Activated effector memory CD4-positive, alpha-beta T cell treated with Interleukin-2 at 50 U/mL for 16 hours (primary cell): ENCODE measurements at regions not wholly inside any gene's neighbourhood (a gene's known extent, or its start where the extent isn't known, plus 50 kb on each side); places are given as distances from the start of the nearest gene placed in this dataset.
A peak's percentile ranks its signal among the peaks of the same experiment; 100 is the strongest.

Experiments
- DNase-seq: peaks from one replicate; pipeline ENCODE4 v3.0.0-alpha.2; 2020

- no peak for DNase-seq
Observed at GRCh38 chr10:110399106-110399964, 94.6 kb upstream of the SMNDC1 start.

GRCh38 chr10:110399965-110400933, 95.5 kb upstream of the SMNDC1 start:
- DNase-seq = no peak

GRCh38 chr10:110401401-110402076, 96.2 kb upstream of the DUSP5 start:
- no peak for DNase-seq

- no peak for DNase-seq
Observed at GRCh38 chr10:110402077-110402416, 95.7 kb upstream of the DUSP5 start.

GRCh38 chr10:110403593-110403992, 94.1 kb upstream of the DUSP5 start:
- no peak for DNase-seq

- no peak for DNase-seq
Observed at GRCh38 chr10:110404413-110404812, 93.3 kb upstream of the DUSP5 start.

- no peak for DNase-seq
Observed at GRCh38 chr10:110404825-110405224, 92.9 kb upstream of the DUSP5 start.

- no peak for DNase-seq
Observed at GRCh38 chr10:110405380-110405779, 92.3 kb upstream of the DUSP5 start.

- DNase-seq = no peak
Observed at GRCh38 chr10:110407301-110408170, 90.2 kb upstream of the DUSP5 start.

- no peak for DNase-seq
Observed at GRCh38 chr10:110408203-110408871, 89.4 kb upstream of the DUSP5 start.

- DNase-seq = no peak
Observed at GRCh38 chr10:110408943-110409342, 88.8 kb upstream of the DUSP5 start.

GRCh38 chr10:110409488-110409887, 88.2 kb upstream of the DUSP5 start:
- no peak for DNase-seq

- DNase-seq = no peak
Observed at GRCh38 chr10:110409926-110410325, 87.8 kb upstream of the DUSP5 start.

- DNase-seq = no peak
Observed at GRCh38 chr10:110410329-110411046, 87.2 kb upstream of the DUSP5 start.

GRCh38 chr10:110411047-110411410, 86.7 kb upstream of the DUSP5 start:
- DNase-seq = no peak

GRCh38 chr10:110413049-110413783, 84.5 kb upstream of the DUSP5 start:
- DNase-seq = no peak

- DNase-seq = no peak
Observed at GRCh38 chr10:110413903-110414547, 83.7 kb upstream of the DUSP5 start.

GRCh38 chr10:110414548-110415309, 83.0 kb upstream of the DUSP5 start:
- peak; percentile 83 for DNase-seq

GRCh38 chr10:110415809-110416208, 81.9 kb upstream of the DUSP5 start:
- no peak for DNase-seq
